MCF 10A (cell line): ENCODE measurements at regions not wholly inside any gene's neighbourhood (a gene's known extent, or its start where the extent isn't known, plus 50 kb on each side); places are given as distances from the start of the nearest gene placed in this dataset.

Experiments used
- BruUV-seq: library from RNA; stranded (reverse); fragments of 400-500 nt; replicated peaks from 2 replicates; lab custom pipeline; 2021; lab: Mats Ljungman, UMichigan
- CTCF ChIA-PET: fragments of 300-600 bp; sonication (Branson Sonifier 250); formaldehyde crosslinking; extraction: SDS; loops from one replicate; lab custom pipeline; 2021; ENCODE audit warnings: antibody characterized with exemption, inconsistent platforms; lab: Yijun Ruan, JAX
- POLR2A ChIA-PET: fragments of 300-600, 350-650 bp; sonication (Branson Sonifier 250); formaldehyde crosslinking; extraction: SDS; loops from one replicate; lab custom pipeline; 2020; ENCODE audit warnings: antibody characterized with exemption, inconsistent platforms; lab: Yijun Ruan, JAX
- DNase-seq: peaks from one replicate; pipeline ENCODE4 v3.0.0-alpha.2; 2018; ENCODE audit not compliant: unreplicated experiment
- H3K27ac Mint-ChIP-seq: one replicate; pipeline ENCODE4 v1.8.0; 2022; ENCODE audit warnings: mild to moderate bottlenecking, low read depth, mixed read lengths; ENCODE audit not compliant: unreplicated experiment
- H3K27me3 Mint-ChIP-seq: one replicate; pipeline ENCODE4 v1.8.0; 2022; ENCODE audit warnings: mixed read lengths; ENCODE audit not compliant: insufficient read depth, unreplicated experiment
- H3K36me3 Mint-ChIP-seq: one replicate; pipeline ENCODE4 v1.8.0; 2022; ENCODE audit warnings: mild to moderate bottlenecking, moderate library complexity, mixed read lengths; ENCODE audit not compliant: insufficient read depth, unreplicated experiment
- H3K4me1 Mint-ChIP-seq: one replicate; pipeline ENCODE4 v1.8.0; 2022; ENCODE audit warnings: mixed read lengths; ENCODE audit not compliant: insufficient read depth, unreplicated experiment
- H3K4me3 Mint-ChIP-seq: one replicate; pipeline ENCODE4 v1.8.0; 2022; ENCODE audit warnings: mild to moderate bottlenecking, moderate library complexity, mixed read lengths; ENCODE audit not compliant: unreplicated experiment
- H3K9me3 Mint-ChIP-seq: one replicate; pipeline ENCODE4 v1.8.0; 2022; ENCODE audit warnings: mixed read lengths; ENCODE audit not compliant: unreplicated experiment
- CTCF ChIP-seq: fragments of 200-600 bp; IDR thresholded peaks from one replicate; pipeline ENCODE4 v1.8.0; 2022; ENCODE audit warnings: antibody characterized with exemption, mild to moderate bottlenecking; ENCODE audit not compliant: unreplicated experiment
- intact Hi-C: fragments of 100-400 bp; cut with micrococcal nuclease; formaldehyde crosslinking; loops from 2 replicates; pipeline ENCODE4 v1.14.1; 2022

GRCh38 chr5:89573345-89573744, 690.4 kb upstream of the MEF2C start:
- BruUV-seq = no TSS peak
- intact Hi-C loops = no loop called here
- no peak for TF ChIP-seq CTCF
- Mint-ChIP-seq H3K4me1 (no peaks in the 10 kb centered on the region), H3K36me3 (no peaks in the 10 kb centered on the region), H3K9me3 (no peaks in the 10 kb centered on the region), H3K4me3 (no peak overlapping the region), H3K27me3 (no peaks in the 10 kb centered on the region), H3K27ac (no peak overlapping the region)
- ChIA-PET CTCF (no interaction called here), POLR2A (no interaction called here)
- no peak for DNase-seq

- POLR2A ChIA-PET = no interaction called here
- CTCF ChIA-PET = no interaction called here
- BruUV-seq = no TSS peak
- Mint-ChIP-seq H3K27me3 (no peaks in the 10 kb centered on the region), H3K4me1 (no peaks in the 10 kb centered on the region), H3K27ac (no peak overlapping the region), H3K36me3 (no peaks in the 10 kb centered on the region), H3K4me3 (no peak overlapping the region), H3K9me3 (no peaks in the 10 kb centered on the region)
- intact Hi-C loops = no loop called here
- TF ChIP-seq CTCF = no peak
- no peak for DNase-seq
Observed at GRCh38 chr5:89572696-89573095, 689.7 kb upstream of the MEF2C start.

- ChIA-PET POLR2A (interaction anchor here (0.7 kb wide), 1 partner anchor 73 kb away, joined by 3 read pairs; no protein-coding TSS in a partner anchor), CTCF (interaction anchor here (0.9 kb wide), 2 partner anchors 10 to 14 kb away, joined by 3 to 5 read pairs; no protein-coding TSS in a partner anchor)
- H3K27me3 Mint-ChIP-seq = no peaks in the 10 kb centered on the region
- intact Hi-C loops = no loop called here
- no peak for DNase-seq
- TF ChIP-seq CTCF = no peak
- H3K27ac Mint-ChIP-seq = no peak overlapping the region
- no peaks in the 10 kb centered on the region for H3K36me3 Mint-ChIP-seq
- no TSS peak for BruUV-seq
- no peak overlapping the region for H3K4me3 Mint-ChIP-seq
- H3K4me1 Mint-ChIP-seq = no peaks in the 10 kb centered on the region
- no peaks in the 10 kb centered on the region for H3K9me3 Mint-ChIP-seq
Observed at GRCh38 chr5:89570557-89570956, 687.6 kb upstream of the MEF2C start.

GRCh38 chr5:89566340-89566739, 683.4 kb upstream of the MEF2C start:
- Mint-ChIP-seq H3K27ac (no peak overlapping the region), H3K9me3 (no peaks in the 10 kb centered on the region), H3K27me3 (no peaks in the 10 kb centered on the region), H3K4me3 (no peak overlapping the region), H3K36me3 (no peaks in the 10 kb centered on the region), H3K4me1 (no peaks in the 10 kb centered on the region)
- ChIA-PET CTCF (no interaction called here), POLR2A (no interaction called here)
- intact Hi-C loops = no loop called here
- no TSS peak for BruUV-seq
- DNase-seq = no peak
- TF ChIP-seq CTCF = no peak
